GM12878 (cell line): ENCODE measurements at regions not wholly inside any gene's neighbourhood (a gene's known extent, or its start where the extent isn't known, plus 50 kb on each side); places are given as distances from the start of the nearest gene placed in this dataset.

Experiments used
- ATAC-seq: fragments of 200-7000 bp; cut with Tn5 transposase; 3 replicates; pipeline ENCODE4 v1.9.1; 2020; ENCODE audit warnings: mild to moderate bottlenecking, moderate library complexity
- BruUV-seq: library from RNA; stranded (reverse); fragments of 400-500 nt; replicated peaks from 2 replicates; lab custom pipeline; 2021; lab: Mats Ljungman, UMichigan
- CTCF ChIA-PET: fragments of 300-600 bp; sonication (Branson Sonifier 250); formaldehyde crosslinking; extraction: SDS; loops from one replicate; lab custom pipeline; 2021; ENCODE audit warnings: inconsistent platforms; lab: Yijun Ruan, JAX
- POLR2A ChIA-PET: fragments of 350-600 bp; formaldehyde crosslinking; extraction: SDS; loops from one replicate; lab custom pipeline; 2021; ENCODE audit warnings: inconsistent platforms; lab: Charles Lee
- RAD21 ChIA-PET: fragments of 300-600 bp; sonication (Branson Sonifier 250); formaldehyde crosslinking; loops from one replicate; lab custom pipeline; 2023; ENCODE audit warnings: antibody characterized with exemption; ENCODE audit not compliant: unreplicated experiment; lab: Charles Lee
- SMC1A ChIA-PET: fragments of 300-600 bp; sonication (Branson Sonifier 250); formaldehyde crosslinking; loops from one replicate; lab custom pipeline; 2023; ENCODE audit not compliant: unreplicated experiment, uncharacterized antibody; lab: Charles Lee
- DNase-seq: peaks from one replicate; pipeline ENCODE4 v3.0.0-alpha.2; 2011; ENCODE audit warnings: low read depth, low spot score
- FAIRE-seq: peaks from 3 replicates; lab custom pipeline; 2011; peaks lifted over from hg19 to GRCh38; lab: Jason Lieb, UNC
- H2AFZ ChIP-seq: 2 replicates; pipeline ENCODE4 v1.6.0; 2011; ENCODE audit warnings: low read depth, low read length, control low read depth; ENCODE audit not compliant: control insufficient read depth
- H3K27ac ChIP-seq: 2 replicates; pipeline ENCODE4 v1.5.1; 2011; ENCODE audit warnings: control low read depth; ENCODE audit not compliant: control insufficient read depth, insufficient read depth
- H3K27me3 ChIP-seq, 2 experiments: replicated peaks in 1 of 2; 2 replicates each; pipeline versions ENCODE4 v1.6.0 to v1.6.1; 2011; ENCODE audit warnings: low read length in 1 of 2; ENCODE audit not compliant: control insufficient read depth in 2 of 2, insufficient read depth in 2 of 2
- H3K36me3 ChIP-seq, 2 experiments: 2 replicates each; pipeline ENCODE4 v1.5.1; 2011; ENCODE audit warnings: low read length in 1 of 2; ENCODE audit not compliant: control insufficient read depth in 2 of 2, insufficient read depth in 2 of 2
- H3K4me1 ChIP-seq: 2 replicates; pipeline ENCODE4 v1.6.1; 2011; ENCODE audit warnings: mild to moderate bottlenecking, low read length, moderate library complexity, mixed read lengths; ENCODE audit not compliant: control insufficient read depth, insufficient read depth
- H3K4me2 ChIP-seq: 2 replicates; pipeline ENCODE4 v1.6.0; 2011; ENCODE audit warnings: control low read depth; ENCODE audit not compliant: control insufficient read depth, insufficient read depth
- H3K4me3 ChIP-seq: fragments of 200-600 bp; sonication (generic); 2 replicates; pipeline ENCODE4 v1.5.1; 2016
- H3K79me2 ChIP-seq: 2 replicates; pipeline ENCODE4 v1.6.0; 2011; ENCODE audit warnings: low read length; ENCODE audit not compliant: control insufficient read depth, insufficient read depth
- H3K9ac ChIP-seq: 2 replicates; pipeline ENCODE4 v1.8.0; 2011; ENCODE audit warnings: low read length, control low read depth, mixed read lengths; ENCODE audit not compliant: control insufficient read depth, insufficient read depth
- H3K9me3 ChIP-seq: replicated peaks from 3 replicates; pipeline ENCODE4 v1.5.1; 2011; ENCODE audit warnings: mild to moderate bottlenecking, low read length; ENCODE audit not compliant: control insufficient read depth, insufficient read depth
- H4K20me1 ChIP-seq: 2 replicates; pipeline ENCODE4 v1.6.0; 2011; ENCODE audit not compliant: control insufficient read depth, insufficient read depth
- ATF3 ChIP-seq: IDR thresholded peaks from 2 replicates; pipeline ENCODE4 v1.6.1; 2011; ENCODE audit warnings: low read depth, mild to moderate bottlenecking, low read length, moderate library complexity, borderline replicate concordance; ENCODE audit errors: extremely low read depth
- CBX5 ChIP-seq: sonication (generic); IDR thresholded peaks from 2 replicates; pipeline ENCODE4 v1.6.1; 2016; ENCODE audit warnings: low read depth, moderate library complexity, mild to moderate bottlenecking, inconsistent platforms
- CREB1 ChIP-seq: IDR thresholded peaks from 2 replicates; pipeline ENCODE4 v1.6.1; 2012; ENCODE audit warnings: low read depth, mild to moderate bottlenecking, inconsistent platforms
- CUX1 ChIP-seq: IDR thresholded peaks from 2 replicates; pipeline ENCODE4 v1.6.1; 2012; ENCODE audit warnings: improper control_type of control experiment, low read depth, low read length; ENCODE audit not compliant: insufficient replicate concordance
- IKZF1 ChIP-seq: fragments of 450-650 bp; conservative IDR thresholded peaks from 2 replicates; pipeline ENCODE4 v1.6.1; 2017; ENCODE audit warnings: antibody characterized with exemption, mild to moderate bottlenecking
- IRF5 ChIP-seq: fragments of 450-650 bp; IDR thresholded peaks from 2 replicates; pipeline ENCODE4 v1.6.1; 2017; ENCODE audit warnings: borderline replicate concordance
- NFYB ChIP-seq: IDR thresholded peaks from 2 replicates; pipeline ENCODE4 v1.6.1; 2011; ENCODE audit warnings: low read depth, mild to moderate bottlenecking, low read length, improper control_type of control experiment, moderate library complexity; ENCODE audit not compliant: insufficient read depth
- NR2C2 ChIP-seq: IDR thresholded peaks from 2 replicates; pipeline ENCODE4 v1.6.1; 2011; ENCODE audit warnings: borderline replicate concordance, low read depth; ENCODE audit not compliant: control insufficient read depth, insufficient read length
- NRF1 ChIP-seq: conservative IDR thresholded peaks from 2 replicates; pipeline ENCODE4 v1.6.1; 2011; ENCODE audit warnings: mild to moderate bottlenecking, low read depth, low read length, improper control_type of control experiment
- PAX8 ChIP-seq: fragments of 450-650 bp; IDR thresholded peaks from 2 replicates; pipeline ENCODE4 v1.6.1; 2017; ENCODE audit warnings: mild to moderate bottlenecking, moderate library complexity
- SMAD1 ChIP-seq: fragments of 450-650 bp; IDR thresholded peaks from 2 replicates; pipeline ENCODE4 v1.6.1; 2018; ENCODE audit warnings: mild to moderate bottlenecking, low read depth; ENCODE audit not compliant: partially characterized antibody
- SREBF2 ChIP-seq: IDR thresholded peaks from 2 replicates; pipeline ENCODE4 v1.6.1; 2012; ENCODE audit warnings: mild to moderate bottlenecking, low read length
- USF1 ChIP-seq: IDR thresholded peaks from 2 replicates; pipeline ENCODE4 v1.6.1; 2011; ENCODE audit warnings: borderline replicate concordance, low read depth, mild to moderate bottlenecking, moderate library complexity, mixed read lengths, low read length; ENCODE audit not compliant: insufficient read depth; ENCODE audit errors: extremely low read length
- WRNIP1 ChIP-seq: IDR thresholded peaks from 2 replicates; pipeline ENCODE4 v1.6.1; 2011; ENCODE audit warnings: low read depth, low read length, improper control_type of control experiment, borderline replicate concordance
- ZNF274 ChIP-seq: IDR thresholded peaks from one replicate; pipeline ENCODE4 v1.8.0; 2011; ENCODE audit not compliant: insufficient read length, insufficient read depth
- WGBS: methylation state at CpG from one replicate; pipeline ENCODE4 v1.1.6; 2016; ENCODE audit warnings: low lambda C conversion rate; ENCODE audit not compliant: insufficient replicate concordance, insufficient coverage; ENCODE audit errors: missing lambda C conversion rate; 5-methylcytosine and 5-hydroxymethylcytosine counted together
- in situ Hi-C: fragments of 300-500 bp; cut with MboI; formaldehyde crosslinking; loops from 9 replicates; pipeline ENCODE4 v1.14.3; 2018; ENCODE audit warnings: mixed read lengths
- intact Hi-C: fragments of 100-400 bp; cut with micrococcal nuclease; formaldehyde crosslinking; loops from one replicate; pipeline ENCODE4 v1.14.2; 2022; ENCODE audit not compliant: unreplicated experiment
- TF ChIP-seq, protein P1 (sequence below): IDR thresholded peaks from 2 replicates; pipeline ENCODE4 v1.6.1; 2011; ENCODE audit warnings: mild to moderate bottlenecking, low read depth, low read length, moderate library complexity; ENCODE audit not compliant: insufficient replicate concordance

GRCh38 chr11:134659882-134660281, 247.8 kb upstream of the B3GAT1 start:
- intact Hi-C loops (no loop called here), in situ Hi-C loops (no loop called here)
- ChIA-PET POLR2A (no interaction called here), RAD21 (no interaction called here), SMC1A (no interaction called here), CTCF (no interaction called here)
- no peak for ATAC-seq
- no peaks in the 10 kb centered on the region; the same call in 2 of the 3 replicates for H3K9me3 ChIP-seq
- WGBS = 37% methylated on average over 8 of the region's 8 CpGs
- H3K4me2 ChIP-seq = no peak overlapping the region
- H3K36me3 ChIP-seq = no peaks in the 10 kb centered on the region
- no peak overlapping the region for H3K4me3 ChIP-seq
- H3K4me1 ChIP-seq = no peaks in the 10 kb centered on the region
- no TSS peak for BruUV-seq
- no peaks in the 10 kb centered on the region for H4K20me1 ChIP-seq
- no peak overlapping the region for H2AFZ ChIP-seq
- H3K27ac ChIP-seq = no peak overlapping the region
- no peak for DNase-seq
- FAIRE-seq = no peak
- no peak overlapping the region for H3K9ac ChIP-seq
- no peaks in the 10 kb centered on the region for H3K79me2 ChIP-seq
- H3K27me3 ChIP-seq = no peaks in the 10 kb centered on the region
- TF ChIP-seq IKZF1 = no peak
- no peak for TF ChIP-seq USF1
- TF ChIP-seq SMAD1 = no peak
- no peak for TF ChIP-seq PAX8
- TF ChIP-seq ZNF274 = no peak
- TF ChIP-seq CUX1 = no peak
- no peak for TF ChIP-seq IRF5
- no peak for TF ChIP-seq NFYB
- no peak for TF ChIP-seq WRNIP1
- TF ChIP-seq CBX5 = no peak
- TF ChIP-seq, protein P1, sequence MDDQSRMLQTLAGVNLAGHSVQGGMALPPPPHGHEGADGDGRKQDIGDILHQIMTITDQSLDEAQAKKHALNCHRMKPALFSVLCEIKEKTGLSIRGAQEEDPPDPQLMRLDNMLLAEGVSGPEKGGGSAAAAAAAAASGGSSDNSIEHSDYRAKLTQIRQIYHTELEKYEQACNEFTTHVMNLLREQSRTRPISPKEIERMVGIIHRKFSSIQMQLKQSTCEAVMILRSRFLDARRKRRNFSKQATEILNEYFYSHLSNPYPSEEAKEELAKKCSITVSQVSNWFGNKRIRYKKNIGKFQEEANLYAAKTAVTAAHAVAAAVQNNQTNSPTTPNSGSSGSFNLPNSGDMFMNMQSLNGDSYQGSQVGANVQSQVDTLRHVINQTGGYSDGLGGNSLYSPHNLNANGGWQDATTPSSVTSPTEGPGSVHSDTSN = no peak
- no peak for TF ChIP-seq NR2C2
- no peak for TF ChIP-seq NRF1
- TF ChIP-seq ATF3 = no peak
- TF ChIP-seq SREBF2 = no peak
- no peak for TF ChIP-seq CREB1
